ENCODE measurements at regions not wholly inside any gene's neighbourhood (a gene's known extent, or its start where the extent isn't known, plus 50 kb on each side); places are given as distances from the start of the nearest gene placed in this dataset.

- TF ChIP-seq CTCF (IDR thresholded peaks at IDR 0.05; ENCODE audit: low read length) = no peak
- TF ChIP-seq EZH2 (optimal IDR thresholded peaks at IDR 0.05; ENCODE audit: low read depth, low read length) = no peak
Measured at GRCh38 chr3:117617906-117618305, 908.3 kb downstream of the TUSC7 start.

All from MM.1S (cell line).